ENCODE measurements at regions not wholly inside any gene's neighbourhood (a gene's known extent, or its start where the extent isn't known, plus 50 kb on each side); places are given as distances from the start of the nearest gene placed in this dataset.

GRCh38 chr18:67695684-67696083, 179.2 kb upstream of the DSEL start:
- Mint-ChIP-seq H3K36me3 (ENCODE audit: low read depth) (no peaks in the 10 kb centered on the region), H3K9me3 (peaks cover 3% of the 10 kb centered on the region), H3K4me3 (no peak overlapping the region), H3K27me3 (no peaks in the 10 kb centered on the region), H3K27ac (no peak overlapping the region), H3K4me1 (ENCODE audit: low read depth) (no peaks in the 10 kb centered on the region)
- ATAC-seq (no peak), DNase-seq (no peak)
- intact Hi-C loops (cut with micrococcal nuclease) = no loop called here
- ChIA-PET CTCF (no interaction called here), POLR2A (no interaction called here)
- TF ChIP-seq, protein P1, sequence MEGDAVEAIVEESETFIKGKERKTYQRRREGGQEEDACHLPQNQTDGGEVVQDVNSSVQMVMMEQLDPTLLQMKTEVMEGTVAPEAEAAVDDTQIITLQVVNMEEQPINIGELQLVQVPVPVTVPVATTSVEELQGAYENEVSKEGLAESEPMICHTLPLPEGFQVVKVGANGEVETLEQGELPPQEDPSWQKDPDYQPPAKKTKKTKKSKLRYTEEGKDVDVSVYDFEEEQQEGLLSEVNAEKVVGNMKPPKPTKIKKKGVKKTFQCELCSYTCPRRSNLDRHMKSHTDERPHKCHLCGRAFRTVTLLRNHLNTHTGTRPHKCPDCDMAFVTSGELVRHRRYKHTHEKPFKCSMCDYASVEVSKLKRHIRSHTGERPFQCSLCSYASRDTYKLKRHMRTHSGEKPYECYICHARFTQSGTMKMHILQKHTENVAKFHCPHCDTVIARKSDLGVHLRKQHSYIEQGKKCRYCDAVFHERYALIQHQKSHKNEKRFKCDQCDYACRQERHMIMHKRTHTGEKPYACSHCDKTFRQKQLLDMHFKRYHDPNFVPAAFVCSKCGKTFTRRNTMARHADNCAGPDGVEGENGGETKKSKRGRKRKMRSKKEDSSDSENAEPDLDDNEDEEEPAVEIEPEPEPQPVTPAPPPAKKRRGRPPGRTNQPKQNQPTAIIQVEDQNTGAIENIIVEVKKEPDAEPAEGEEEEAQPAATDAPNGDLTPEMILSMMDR (IDR thresholded peaks at IDR 0.05) = no peak

GRCh38 chr18:67694787-67695186, 178.3 kb upstream of the DSEL start:
- no peaks in the 10 kb centered on the region for H3K36me3 Mint-ChIP-seq (ENCODE audit: low read depth)
- no peaks in the 10 kb centered on the region for H3K27me3 Mint-ChIP-seq
- no peak overlapping the region for H3K4me3 Mint-ChIP-seq
- H3K27ac Mint-ChIP-seq = no peak overlapping the region
- intact Hi-C loops (cut with micrococcal nuclease) = no loop called here
- peaks cover 3% of the 10 kb centered on the region for H3K9me3 Mint-ChIP-seq
- TF ChIP-seq, protein P1 (IDR thresholded peaks at IDR 0.05) = no peak
- no peaks in the 10 kb centered on the region for H3K4me1 Mint-ChIP-seq (ENCODE audit: low read depth)
- DNase-seq = no peak
- CTCF ChIA-PET = no interaction called here
- POLR2A ChIA-PET = no interaction called here
- no peak for ATAC-seq

DNA sequence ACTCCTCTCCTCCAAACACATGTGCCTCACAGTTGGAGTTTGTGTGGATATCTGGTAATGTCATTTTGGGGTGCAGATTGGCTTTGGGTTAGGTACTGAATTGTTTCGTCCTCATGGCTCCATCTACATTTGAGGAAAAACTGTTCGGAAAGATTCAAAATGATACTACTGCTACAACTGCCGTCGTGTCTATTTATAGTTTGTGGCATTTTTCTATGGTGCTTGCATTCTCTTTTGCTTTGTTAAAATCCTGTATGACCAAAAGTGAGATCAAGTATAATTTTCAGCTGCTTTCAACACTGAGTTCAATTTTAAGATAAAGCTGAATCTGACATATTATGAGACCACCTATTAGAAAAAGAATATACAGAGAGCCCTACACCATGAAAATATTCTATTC, 176.3 kb upstream of the DSEL start:
- intact Hi-C loops (cut with micrococcal nuclease) = no loop called here
- peaks cover 3% of the 10 kb centered on the region for H3K9me3 Mint-ChIP-seq
- H3K36me3 Mint-ChIP-seq (ENCODE audit: low read depth) = no peaks in the 10 kb centered on the region
- no peaks in the 10 kb centered on the region for H3K27me3 Mint-ChIP-seq
- DNase-seq = no peak
- H3K4me1 Mint-ChIP-seq (ENCODE audit: low read depth) = no peaks in the 10 kb centered on the region
- CTCF ChIA-PET = interaction anchor here (1.0 kb wide), 1 partner anchor 18 kb away, joined by 4 read pairs; no protein-coding TSS in a partner anchor
- no peak overlapping the region for H3K27ac Mint-ChIP-seq
- POLR2A ChIA-PET = no interaction called here
- no peak for ATAC-seq
- H3K4me3 Mint-ChIP-seq = no peak overlapping the region
- TF ChIP-seq, protein P1 (IDR thresholded peaks at IDR 0.05) = no peak

DNA sequence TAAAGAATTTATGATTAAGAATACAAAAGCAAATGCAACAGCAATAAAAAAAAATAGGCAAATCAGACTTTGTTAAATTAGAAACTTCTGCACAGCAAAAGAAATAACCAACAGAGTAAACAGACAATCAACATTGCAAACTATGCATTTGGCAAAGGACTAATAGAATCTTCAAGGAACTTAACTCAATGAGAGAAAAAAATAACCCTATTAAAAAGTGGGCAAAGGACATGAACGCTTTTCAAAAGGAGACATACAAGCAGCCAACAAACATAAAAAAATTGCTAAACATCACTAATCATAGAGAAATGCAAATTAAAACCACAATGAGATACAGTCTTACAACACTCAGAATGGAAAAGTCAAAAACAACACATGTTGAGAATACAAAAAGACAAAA, 166.0 kb upstream of the DSEL start:
- DNase-seq = no peak
- TF ChIP-seq, protein P1 (IDR thresholded peaks at IDR 0.05) = no peak
- intact Hi-C loops (cut with micrococcal nuclease) = no loop called here
- Mint-ChIP-seq H3K4me1 (ENCODE audit: low read depth) (no peaks in the 10 kb centered on the region), H3K4me3 (no peak overlapping the region), H3K9me3 (no peaks in the 10 kb centered on the region), H3K27me3 (no peaks in the 10 kb centered on the region), H3K27ac (no peak overlapping the region), H3K36me3 (ENCODE audit: low read depth) (no peaks in the 10 kb centered on the region)
- no peak for ATAC-seq
- CTCF ChIA-PET = no interaction called here
- POLR2A ChIA-PET = no interaction called here

DNA sequence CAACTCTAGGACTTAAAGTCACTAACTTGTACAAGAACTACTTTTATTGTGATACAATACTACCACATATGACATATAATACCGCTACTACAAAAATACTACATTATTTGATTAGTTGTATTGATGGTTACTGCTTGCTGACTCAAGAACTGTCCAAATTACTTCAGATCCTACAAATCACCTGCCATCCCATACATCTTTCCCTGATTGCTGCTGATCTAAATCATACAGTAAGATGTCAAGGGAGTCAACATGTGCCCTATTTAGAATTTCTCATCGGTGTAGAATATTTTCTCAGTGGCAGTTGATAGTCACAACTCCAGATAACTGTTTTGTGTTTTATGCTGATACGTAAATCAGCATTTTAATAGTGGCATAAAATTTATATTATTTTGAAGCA, 161.0 kb upstream of the DSEL start:
- Mint-ChIP-seq H3K4me1 (ENCODE audit: low read depth) (no peaks in the 10 kb centered on the region), H3K27me3 (peaks cover 1% of the 10 kb centered on the region), H3K4me3 (no peak overlapping the region), H3K36me3 (ENCODE audit: low read depth) (no peaks in the 10 kb centered on the region), H3K9me3 (no peaks in the 10 kb centered on the region), H3K27ac (no peak overlapping the region)
- CTCF ChIA-PET = no interaction called here
- DNase-seq = no peak
- TF ChIP-seq, protein P1 (IDR thresholded peaks at IDR 0.05) = no peak
- no peak for ATAC-seq
- intact Hi-C loops (cut with micrococcal nuclease) = no loop called here
- POLR2A ChIA-PET = no interaction called here

Measured in activated CD8-positive, alpha-beta T cell treated with anti-CD3 and anti-CD28 coated beads for 36 hours (primary cell).